NCI-H82 (cell line): ENCODE measurements at regions not wholly inside any gene's neighbourhood (a gene's known extent, or its start where the extent isn't known, plus 50 kb on each side); places are given as distances from the start of the nearest gene placed in this dataset.

Experiments used
- DNase-seq: peaks from one replicate; lab custom pipeline; 2025; lab: John Stamatoyannopoulos, UW

GRCh38 chr2:238985041-238985729, 137.3 kb downstream of the TWIST2 start:
- DNase-seq = no peak

GRCh38 chr2:238985931-238986446, 138.1 kb downstream of the TWIST2 start:
- DNase-seq = no peak

GRCh38 chr2:238986491-238987351, 138.8 kb downstream of the TWIST2 start:
- no peak for DNase-seq

GRCh38 chr2:238987352-238987981, 139.6 kb downstream of the TWIST2 start:
- DNase-seq = no peak

DNA sequence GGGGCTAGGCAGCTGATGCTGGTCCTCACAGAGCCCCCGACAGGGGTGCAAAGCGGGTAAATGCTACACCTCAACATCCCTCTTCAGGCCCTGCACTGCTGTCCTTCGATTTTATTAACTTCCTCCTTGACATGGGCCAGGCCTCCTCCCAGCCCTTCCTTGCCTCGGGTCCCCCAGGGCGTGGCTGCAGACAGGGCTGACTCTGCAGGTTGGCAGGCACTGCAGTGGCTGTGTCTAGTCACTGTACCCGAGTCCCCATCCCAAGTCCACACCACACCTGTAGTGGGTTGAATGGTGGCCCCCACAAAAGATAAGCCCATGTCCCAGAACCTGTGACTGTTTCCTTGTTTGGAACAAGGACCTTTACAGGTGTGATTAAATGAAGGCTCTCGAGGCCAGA, 140.2 kb downstream of the TWIST2 start:
- DNase-seq = no peak

- DNase-seq = no peak
These were observed 140.9 kb downstream of the TWIST2 start for GRCh38 chr2:238988752-238989151.

DNA sequence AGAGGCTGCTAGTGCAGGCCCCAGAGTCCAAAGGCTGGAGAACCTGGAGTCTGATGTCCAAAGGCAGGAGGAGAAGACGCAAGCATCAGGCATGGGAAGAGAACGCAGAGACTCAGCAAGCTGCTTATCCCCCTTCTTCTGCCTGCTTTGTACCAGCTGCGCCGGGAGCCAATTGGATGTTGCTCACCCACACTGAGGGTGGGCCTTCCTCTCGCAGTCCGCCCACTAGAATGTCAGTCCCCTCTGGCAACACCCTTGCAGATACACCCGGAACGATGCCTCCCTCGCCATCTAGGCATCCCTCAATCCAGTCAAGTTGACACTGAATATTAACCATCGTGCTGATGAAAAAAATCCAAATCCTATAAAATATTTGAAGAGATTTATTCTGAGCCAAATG, 141.6 kb downstream of the TWIST2 start:
- DNase-seq = no peak

- no peak for DNase-seq
These were observed 146.5 kb downstream of the TWIST2 start for GRCh38 chr2:238994432-238994831.

DNA sequence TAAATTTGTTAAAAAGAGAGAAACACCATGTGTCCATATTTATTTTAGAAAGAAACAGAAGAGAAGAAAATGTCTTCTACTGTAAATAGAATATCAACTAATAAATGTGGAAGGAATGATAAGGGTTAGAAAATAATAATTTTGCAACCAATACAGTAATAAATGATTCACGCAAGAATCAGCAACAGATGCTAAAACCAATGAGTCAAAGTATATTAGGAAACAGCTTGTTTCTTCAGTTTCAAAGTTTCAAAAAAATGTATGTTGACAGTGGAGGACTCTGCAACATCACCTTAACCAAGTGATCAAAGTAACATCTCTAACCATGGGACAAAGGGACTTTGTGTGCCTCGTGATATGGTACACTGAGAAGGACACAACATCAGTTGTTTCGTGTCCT, 147.0 kb downstream of the TWIST2 start:
- DNase-seq = no peak

- DNase-seq = no peak
These were observed 147.7 kb downstream of the TWIST2 start for GRCh38 chr2:238995634-238996033.

DNA sequence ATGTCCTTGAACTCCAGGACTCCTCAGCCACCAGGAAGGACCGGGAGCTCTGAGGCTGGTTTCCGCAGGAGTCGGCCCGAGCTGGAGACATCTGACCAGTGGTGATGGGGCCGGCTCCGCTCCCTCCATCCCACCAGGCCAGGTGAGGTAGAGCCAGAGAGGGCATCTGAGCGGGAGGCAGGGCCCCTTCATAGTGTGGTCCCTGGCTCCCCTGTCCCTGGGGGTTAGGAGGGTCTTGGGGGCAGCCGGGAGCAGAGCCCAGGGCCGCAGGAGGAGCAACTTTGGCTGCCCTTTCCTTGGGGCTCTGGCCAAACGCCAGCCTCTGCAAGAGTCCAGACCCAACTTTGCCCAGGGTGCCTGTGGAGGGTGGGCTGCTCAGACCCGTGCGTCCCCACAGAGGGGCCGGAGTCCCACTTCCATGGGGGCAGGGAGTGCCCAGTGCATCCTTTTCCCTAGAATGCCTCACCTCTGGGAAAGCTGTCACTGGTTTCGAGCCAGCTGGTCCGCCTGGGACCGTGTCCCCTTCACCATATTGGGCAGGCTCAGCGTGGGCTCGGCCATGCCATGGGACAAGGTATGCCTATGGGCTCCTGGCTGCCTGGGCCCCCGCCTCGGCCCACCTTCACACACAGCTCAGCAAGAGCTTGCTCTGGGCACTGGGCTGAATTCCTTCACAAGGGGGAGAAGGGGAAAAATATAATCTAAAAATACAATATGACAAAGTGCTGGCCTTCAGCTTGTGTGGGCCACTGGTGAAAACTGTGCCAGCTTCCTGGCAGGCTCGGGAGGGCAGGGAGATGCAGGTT, 148.6 kb downstream of the TWIST2 start:
- DNase-seq = no peak

DNA sequence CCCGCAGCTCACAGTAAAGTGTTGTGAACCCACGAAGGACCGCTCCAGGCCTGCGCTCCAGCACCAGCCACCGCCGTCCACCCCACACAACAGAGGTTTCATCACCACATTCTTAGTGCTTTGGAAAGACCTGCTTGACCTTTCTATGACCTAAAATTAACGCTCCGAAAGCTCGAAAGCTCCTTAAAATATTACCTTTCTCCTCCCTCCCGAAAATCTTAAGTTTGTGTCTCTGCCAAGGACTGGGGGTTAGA, 149.2 kb downstream of the TWIST2 start:
- DNase-seq = no peak

GRCh38 chr2:238997684-238998083, 149.8 kb downstream of the TWIST2 start:
- no peak for DNase-seq
